ENCODE measurements at regions not wholly inside any gene's neighbourhood (a gene's known extent, or its start where the extent isn't known, plus 50 kb on each side); places are given as distances from the start of the nearest gene placed in this dataset.

GRCh38 chr13:91144486-91144885, 203.0 kb upstream of the MIR17HG start:
- TF ChIP-seq CTCF (conservative IDR thresholded peaks at IDR 0.05; ENCODE audit: low read depth, low read length) (no peak), POLR2A (IDR thresholded peaks at IDR 0.05; ENCODE audit: low read depth, low read length) (no peak), RFX5 (IDR thresholded peaks at IDR 0.05; ENCODE audit: low read depth, low read length) (no peak), SMC3 (IDR thresholded peaks at IDR 0.05; ENCODE audit: low read depth, low read length) (no peak), CEBPB (IDR thresholded peaks at IDR 0.05; ENCODE audit: low read depth, low read length) (no peak), ELK1 (IDR thresholded peaks at IDR 0.05; ENCODE audit: borderline replicate concordance, low read depth, low read length) (no peak), RAD21 (IDR thresholded peaks at IDR 0.05; ENCODE audit: low read length) (no peak), MXI1 (IDR thresholded peaks at IDR 0.05; ENCODE audit: borderline replicate concordance, low read depth, low read length) (no peak)

All from IMR-90 (cell line).